ENCODE measurements at regions not wholly inside any gene's neighbourhood (a gene's known extent, or its start where the extent isn't known, plus 50 kb on each side); places are given as distances from the start of the nearest gene placed in this dataset.

DNA sequence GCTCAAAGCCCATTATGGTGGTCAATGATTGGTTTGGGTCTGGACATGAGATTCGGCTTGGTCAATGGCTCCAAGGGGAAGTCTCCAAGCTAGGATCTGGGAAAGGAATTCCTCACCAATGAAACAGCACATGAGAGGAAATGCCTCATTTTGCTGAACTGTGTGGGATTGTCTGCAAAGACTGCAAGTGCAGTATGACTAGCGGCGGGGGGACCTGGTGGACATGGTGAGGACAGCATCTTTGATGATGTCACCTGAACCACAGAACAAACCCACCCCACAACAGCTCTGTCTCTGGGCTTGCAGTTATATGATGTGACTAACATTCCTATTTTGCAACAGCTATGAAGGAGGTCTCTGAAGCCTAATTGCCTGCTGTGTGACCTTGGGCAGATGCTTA is 50.6 kb upstream of the NKD1 start:
- Histone ChIP-seq H3K36me3 (no peaks in the 10 kb centered on the region), H3K4me1 (ENCODE audit: control insufficient read depth in 1 of 2, insufficient read depth in 1 of 2, low read depth in 1 of 2, low read length in 1 of 2) (no peaks in the 10 kb centered on the region), H3K27ac (no peak overlapping the region), H3K27me3 (no peaks in the 10 kb centered on the region), H3K9me3 (no peaks in the 10 kb centered on the region), H3K4me3 (ENCODE audit: low read depth in 1 of 2, low read length in 1 of 2) (no peak overlapping the region)
- TF ChIP-seq, protein P1, sequence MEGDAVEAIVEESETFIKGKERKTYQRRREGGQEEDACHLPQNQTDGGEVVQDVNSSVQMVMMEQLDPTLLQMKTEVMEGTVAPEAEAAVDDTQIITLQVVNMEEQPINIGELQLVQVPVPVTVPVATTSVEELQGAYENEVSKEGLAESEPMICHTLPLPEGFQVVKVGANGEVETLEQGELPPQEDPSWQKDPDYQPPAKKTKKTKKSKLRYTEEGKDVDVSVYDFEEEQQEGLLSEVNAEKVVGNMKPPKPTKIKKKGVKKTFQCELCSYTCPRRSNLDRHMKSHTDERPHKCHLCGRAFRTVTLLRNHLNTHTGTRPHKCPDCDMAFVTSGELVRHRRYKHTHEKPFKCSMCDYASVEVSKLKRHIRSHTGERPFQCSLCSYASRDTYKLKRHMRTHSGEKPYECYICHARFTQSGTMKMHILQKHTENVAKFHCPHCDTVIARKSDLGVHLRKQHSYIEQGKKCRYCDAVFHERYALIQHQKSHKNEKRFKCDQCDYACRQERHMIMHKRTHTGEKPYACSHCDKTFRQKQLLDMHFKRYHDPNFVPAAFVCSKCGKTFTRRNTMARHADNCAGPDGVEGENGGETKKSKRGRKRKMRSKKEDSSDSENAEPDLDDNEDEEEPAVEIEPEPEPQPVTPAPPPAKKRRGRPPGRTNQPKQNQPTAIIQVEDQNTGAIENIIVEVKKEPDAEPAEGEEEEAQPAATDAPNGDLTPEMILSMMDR (IDR thresholded peaks at IDR 0.05), result no peak

DNA sequence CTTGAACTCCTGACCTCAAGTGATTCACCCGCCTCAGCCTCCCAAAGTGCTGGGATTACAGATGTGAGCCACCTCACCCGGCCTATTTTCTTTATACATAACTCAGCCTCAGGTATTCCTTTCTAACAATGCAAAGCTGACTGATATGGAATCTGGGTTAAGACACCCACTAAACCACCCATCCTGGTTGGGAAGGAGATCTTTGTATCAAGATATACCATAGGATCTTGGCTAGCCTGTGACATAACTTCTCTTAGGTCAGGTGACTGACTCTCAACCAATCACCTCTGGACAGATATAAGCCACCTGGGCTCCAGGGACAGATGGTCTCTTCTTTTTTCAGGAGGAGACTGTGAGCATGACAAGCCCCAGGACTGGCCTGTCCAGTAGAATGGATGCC is 51.2 kb upstream of the NKD1 start:
- Histone ChIP-seq H3K27ac (no peak overlapping the region), H3K27me3 (no peaks in the 10 kb centered on the region), H3K4me1 (ENCODE audit: control insufficient read depth in 1 of 2, insufficient read depth in 1 of 2, low read depth in 1 of 2, low read length in 1 of 2) (no peaks in the 10 kb centered on the region), H3K4me3 (ENCODE audit: low read depth in 1 of 2, low read length in 1 of 2) (no peak overlapping the region), H3K9me3 (no peaks in the 10 kb centered on the region), H3K36me3 (no peaks in the 10 kb centered on the region)
- TF ChIP-seq, protein P1 (IDR thresholded peaks at IDR 0.05), result no peak

- no peaks in the 10 kb centered on the region for H3K4me1 ChIP-seq (ENCODE audit: control insufficient read depth in 1 of 2, insufficient read depth in 1 of 2, low read depth in 1 of 2, low read length in 1 of 2)
- no peaks in the 10 kb centered on the region for H3K27me3 ChIP-seq
- H3K4me3 ChIP-seq (ENCODE audit: low read depth in 1 of 2, low read length in 1 of 2), result no peak overlapping the region
- TF ChIP-seq, protein P1 (IDR thresholded peaks at IDR 0.05), result no peak
- no peaks in the 10 kb centered on the region for H3K36me3 ChIP-seq
- no peaks in the 10 kb centered on the region for H3K9me3 ChIP-seq
- no peak overlapping the region for H3K27ac ChIP-seq
Measured at GRCh38 chr16:50495673-50496072, 52.5 kb upstream of the NKD1 start.

DNA sequence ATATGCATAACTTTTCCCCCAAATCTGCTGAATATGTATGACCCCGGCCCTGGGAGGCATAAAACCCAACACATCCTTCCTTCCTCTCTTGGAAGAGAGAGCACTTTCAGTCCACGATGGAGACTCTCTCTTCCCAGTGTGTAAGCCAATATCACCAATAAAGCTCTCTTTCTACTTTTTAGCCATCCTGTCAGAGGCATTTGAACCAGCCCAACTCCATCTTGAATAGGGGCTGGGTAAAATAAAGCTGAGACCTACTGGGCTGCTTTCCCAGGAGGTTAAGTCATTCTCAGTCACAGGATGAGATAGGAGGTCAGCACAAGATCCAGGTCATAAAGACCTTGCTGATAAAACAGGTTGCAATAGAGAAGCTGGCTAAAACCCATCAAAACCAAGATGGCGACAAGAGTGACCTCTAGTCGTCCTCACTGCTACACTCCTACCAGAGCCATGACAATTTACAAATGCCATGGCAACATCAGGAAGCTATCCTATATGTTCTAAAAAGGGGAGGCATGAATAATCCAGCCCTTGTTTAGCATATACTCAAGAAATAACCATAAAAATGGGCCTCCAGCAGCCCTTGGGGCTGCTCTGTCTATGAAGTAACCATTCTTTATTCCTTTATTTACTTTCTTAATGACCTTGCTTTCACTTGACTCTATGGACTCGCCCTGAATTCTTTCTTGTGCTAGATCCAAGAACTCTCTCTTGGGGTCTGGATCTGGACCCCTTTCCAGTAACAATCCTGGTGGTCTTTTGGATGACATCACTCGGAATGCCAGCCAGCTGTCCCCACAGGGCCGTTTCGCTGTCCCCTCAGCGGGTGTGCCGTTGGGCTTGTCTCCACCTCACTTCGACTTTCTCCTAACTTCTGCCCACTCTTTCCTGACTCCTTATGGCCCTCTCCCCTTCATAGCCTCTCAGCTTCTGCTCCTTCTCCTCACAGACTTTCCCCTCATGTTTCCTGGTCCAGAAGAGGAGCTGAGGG is 53.4 kb upstream of the NKD1 start:
- no peak overlapping the region for H3K4me3 ChIP-seq (ENCODE audit: low read depth in 1 of 2, low read length in 1 of 2)
- no peaks in the 10 kb centered on the region for H3K27me3 ChIP-seq
- TF ChIP-seq, protein P1 (IDR thresholded peaks at IDR 0.05), result no peak
- no peaks in the 10 kb centered on the region for H3K4me1 ChIP-seq (ENCODE audit: control insufficient read depth in 1 of 2, insufficient read depth in 1 of 2, low read depth in 1 of 2, low read length in 1 of 2)
- H3K27ac ChIP-seq, result no peak overlapping the region
- H3K36me3 ChIP-seq, result no peaks in the 10 kb centered on the region
- no peaks in the 10 kb centered on the region for H3K9me3 ChIP-seq

DNA sequence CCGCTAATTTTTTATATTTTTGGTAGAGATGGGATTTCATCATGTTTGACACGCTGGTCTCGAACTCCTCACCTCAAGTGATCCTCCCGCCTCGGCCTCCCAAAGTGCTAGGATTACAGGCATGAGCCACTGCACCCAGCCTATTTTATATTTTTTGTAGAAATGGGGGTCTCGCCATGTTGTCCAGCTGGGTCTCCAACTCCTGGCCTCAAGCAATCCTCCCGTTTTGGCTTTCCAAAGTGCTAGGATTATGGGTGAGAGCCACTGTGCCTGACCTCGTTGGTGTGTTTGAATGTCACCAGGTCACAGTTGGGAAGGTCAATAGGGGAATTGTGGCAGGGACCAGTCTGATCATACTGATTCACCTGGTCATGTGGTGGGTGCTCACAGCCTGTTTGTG is 56.7 kb upstream of the NKD1 start:
- H3K27ac ChIP-seq, result no peak overlapping the region
- no peak overlapping the region for H3K4me3 ChIP-seq (ENCODE audit: low read depth in 1 of 2, low read length in 1 of 2)
- TF ChIP-seq, protein P1 (IDR thresholded peaks at IDR 0.05), result no peak
- H3K9me3 ChIP-seq, result no peaks in the 10 kb centered on the region
- no peaks in the 10 kb centered on the region for H3K36me3 ChIP-seq
- H3K4me1 ChIP-seq (ENCODE audit: control insufficient read depth in 1 of 2, insufficient read depth in 1 of 2, low read depth in 1 of 2, low read length in 1 of 2), result no peaks in the 10 kb centered on the region
- peaks cover 5% of the 10 kb centered on the region for H3K27me3 ChIP-seq
